ENCODE measurements at regions not wholly inside any gene's neighbourhood (a gene's known extent, or its start where the extent isn't known, plus 50 kb on each side); places are given as distances from the start of the nearest gene placed in this dataset.
"Not testable (repeated sequence)": the region's sequence is repeated elsewhere in the genome, so short reads cannot be mapped to it uniquely, and the experiment has no call there.

- H3K36me3 ChIP-seq (ENCODE audit: control insufficient read depth, insufficient read depth, low read length): no peaks in the 10 kb centered on the region
- TF ChIP-seq CTCF (IDR thresholded peaks at IDR 0.05; ENCODE audit: insufficient read depth, low read depth, low read length): no peak
- ChIA-PET CTCF (no interaction called here), POLR2A (no interaction called here)
- H3K27me3 ChIP-seq (ENCODE audit: control insufficient read depth, insufficient read depth, low read length): no peaks in the 10 kb centered on the region
- no peak overlapping the region for H3K4me3 ChIP-seq (ENCODE audit: low read depth, low read length)
- no peak for DNase-seq (ENCODE audit: low read depth)
These were observed 248.2 kb downstream of the TOX3 start for GRCh38 chr16:52298769-52299168.

GRCh38 chr16:52296706-52297315 lies 250.1 kb downstream of the TOX3 start:
- POLR2A ChIA-PET, CTCF ChIA-PET: not testable (repeated sequence)

GRCh38 chr16:52296076-52296475 lies 250.9 kb downstream of the TOX3 start:
- no peaks in the 10 kb centered on the region for H3K27me3 ChIP-seq (ENCODE audit: control insufficient read depth, insufficient read depth, low read length)
- ChIA-PET POLR2A (no interaction called here), CTCF (no interaction called here)
- H3K4me3 ChIP-seq (ENCODE audit: low read depth, low read length): no peak overlapping the region
- DNase-seq (ENCODE audit: low read depth): no peak
- no peaks in the 10 kb centered on the region for H3K36me3 ChIP-seq (ENCODE audit: control insufficient read depth, insufficient read depth, low read length)
- no peak for TF ChIP-seq CTCF (IDR thresholded peaks at IDR 0.05; ENCODE audit: insufficient read depth, low read depth, low read length)

More at GRCh38 chr16:52296706-52297315, 250.1 kb downstream of the TOX3 start:
- H3K36me3 ChIP-seq (ENCODE audit: control insufficient read depth, insufficient read depth, low read length); DNase-seq (ENCODE audit: low read depth); H3K4me3 ChIP-seq (ENCODE audit: low read depth, low read length); H3K27me3 ChIP-seq (ENCODE audit: control insufficient read depth, insufficient read depth, low read length): not testable (repeated sequence)

- ChIA-PET CTCF (no interaction called here), POLR2A (no interaction called here)
- TF ChIP-seq CTCF (IDR thresholded peaks at IDR 0.05; ENCODE audit: insufficient read depth, low read depth, low read length): no peak
- H3K27me3 ChIP-seq (ENCODE audit: control insufficient read depth, insufficient read depth, low read length): no peaks in the 10 kb centered on the region
- no peak for DNase-seq (ENCODE audit: low read depth)
- no peaks in the 10 kb centered on the region for H3K36me3 ChIP-seq (ENCODE audit: control insufficient read depth, insufficient read depth, low read length)
- no peak overlapping the region for H3K4me3 ChIP-seq (ENCODE audit: low read depth, low read length)
These were observed 252.3 kb downstream of the TOX3 start for GRCh38 chr16:52294660-52295059.

GRCh38 chr16:52293204-52293603 lies 253.7 kb downstream of the TOX3 start:
- TF ChIP-seq CTCF (IDR thresholded peaks at IDR 0.05; ENCODE audit: insufficient read depth, low read depth, low read length): no peak
- Histone ChIP-seq H3K27me3 (ENCODE audit: control insufficient read depth, insufficient read depth, low read length) (no peaks in the 10 kb centered on the region), H3K36me3 (ENCODE audit: control insufficient read depth, insufficient read depth, low read length) (no peaks in the 10 kb centered on the region), H3K4me3 (ENCODE audit: low read depth, low read length) (no peak overlapping the region)
- ChIA-PET POLR2A (no interaction called here), CTCF (no interaction called here)
- no peak for DNase-seq (ENCODE audit: low read depth)

All from BJ (cell line).